NT2/D1 (cell line): ENCODE measurements at regions not wholly inside any gene's neighbourhood (a gene's known extent, or its start where the extent isn't known, plus 50 kb on each side); places are given as distances from the start of the nearest gene placed in this dataset.

Experiments used
- DNase-seq: peaks from one replicate; pipeline ENCODE4 v3.0.0-alpha.2; 2011; ENCODE audit warnings: low read depth, low spot score
- H3K27me3 ChIP-seq: 2 replicates; pipeline ENCODE4 v1.6.0; 2011; ENCODE audit warnings: mild to moderate bottlenecking; ENCODE audit not compliant: insufficient read length, insufficient read depth
- H3K36me3 ChIP-seq: 2 replicates; pipeline ENCODE4 v1.6.1; 2011; ENCODE audit warnings: mild to moderate bottlenecking, low read length, mixed read lengths; ENCODE audit not compliant: insufficient read depth, insufficient read length
- H3K4me1 ChIP-seq: 2 replicates; pipeline ENCODE4 v1.5.1; 2011; ENCODE audit not compliant: insufficient read depth, insufficient read length
- H3K4me3 ChIP-seq: 2 replicates; pipeline ENCODE4 v1.5.1; 2011; ENCODE audit warnings: low read depth; ENCODE audit not compliant: insufficient read length
- H3K9ac ChIP-seq: 2 replicates; pipeline ENCODE4 v1.6.0; 2011; ENCODE audit warnings: low read depth; ENCODE audit not compliant: insufficient read length
- H3K9me3 ChIP-seq: 2 replicates; pipeline ENCODE4 v1.5.1; 2011; ENCODE audit warnings: mild to moderate bottlenecking, low read length; ENCODE audit not compliant: insufficient read depth
- SUZ12 ChIP-seq: IDR thresholded peaks from 2 replicates; pipeline ENCODE4 v1.6.1; 2011; ENCODE audit not compliant: insufficient read length, insufficient read depth; ENCODE audit errors: extremely low read depth
- YY1 ChIP-seq: IDR thresholded peaks from 2 replicates; pipeline ENCODE4 v1.6.1; 2011; ENCODE audit not compliant: insufficient read length, insufficient read depth
- ZNF274 ChIP-seq: IDR thresholded peaks from 2 replicates; pipeline ENCODE4 v1.6.1; 2011; ENCODE audit warnings: mild to moderate bottlenecking, low read depth, low read length

DNA sequence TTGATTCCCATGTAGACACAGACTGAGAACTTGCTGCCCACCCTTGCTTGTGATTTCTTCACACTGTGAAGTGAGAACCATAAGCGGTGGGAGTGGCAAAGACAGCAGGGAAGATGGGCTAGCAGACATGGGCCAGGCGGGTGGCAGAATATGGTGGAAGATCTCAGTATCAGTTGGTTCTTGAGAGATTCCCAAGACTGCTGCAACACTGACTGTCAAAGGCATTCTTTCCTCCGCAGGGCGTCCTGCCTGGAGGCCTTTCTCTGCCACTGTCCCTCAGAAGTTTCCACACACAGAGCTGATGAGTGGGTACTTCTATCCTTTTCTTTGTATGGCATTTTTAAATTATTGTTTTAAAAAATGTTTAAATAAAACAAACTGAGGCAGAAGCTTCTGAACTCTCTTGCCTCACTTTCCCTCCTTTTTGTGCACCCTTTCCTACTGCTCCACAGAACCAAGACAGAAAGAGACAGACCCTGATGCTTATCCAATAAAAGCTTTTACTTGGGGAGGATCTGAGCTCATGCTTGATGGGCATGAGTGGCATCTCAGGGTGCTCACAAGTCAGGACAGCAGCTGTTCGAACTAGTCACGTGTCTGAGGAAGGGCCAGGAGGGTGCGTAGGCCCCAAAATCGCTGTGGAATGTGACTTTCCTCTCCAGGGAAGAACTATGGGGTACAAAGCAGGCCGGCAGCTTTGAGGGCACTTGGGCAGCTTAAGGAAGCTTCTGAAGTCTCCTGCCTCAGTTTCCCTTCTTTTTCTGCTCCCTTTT is 104.7 kb upstream of the PCGF5 start:
- Histone ChIP-seq H3K9me3 (no peaks in the 10 kb centered on the region), H3K9ac (no peak overlapping the region), H3K4me1 (no peaks in the 10 kb centered on the region), H3K27me3 (no peaks in the 10 kb centered on the region), H3K4me3 (no peak overlapping the region), H3K36me3 (no peaks in the 10 kb centered on the region)
- TF ChIP-seq ZNF274 = no peak
- TF ChIP-seq SUZ12 = no peak
- TF ChIP-seq YY1 = no peak
- no peak for DNase-seq

DNA sequence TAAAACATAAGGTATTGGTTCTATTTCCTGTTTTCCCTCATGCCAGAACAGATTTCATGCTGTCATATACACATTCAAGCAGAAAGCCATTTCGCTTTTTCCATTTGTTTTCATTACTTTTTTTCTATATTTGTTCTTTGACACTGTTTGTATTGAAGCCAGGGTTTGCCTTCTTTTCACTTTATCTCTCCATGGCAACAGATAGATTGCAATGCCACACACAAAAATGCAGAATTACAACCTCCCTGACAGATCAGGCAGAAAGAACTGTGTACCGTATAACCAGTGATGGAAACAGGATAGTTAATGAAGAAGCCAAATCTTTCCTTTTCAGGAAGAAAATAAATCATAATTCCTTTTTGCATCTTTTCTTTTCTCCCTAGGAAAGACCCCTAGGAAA is 103.0 kb upstream of the PCGF5 start:
- Histone ChIP-seq H3K27me3 (no peaks in the 10 kb centered on the region), H3K9me3 (no peaks in the 10 kb centered on the region), H3K4me1 (no peaks in the 10 kb centered on the region), H3K9ac (no peak overlapping the region), H3K36me3 (no peaks in the 10 kb centered on the region), H3K4me3 (no peak overlapping the region)
- TF ChIP-seq ZNF274 (no peak), YY1 (no peak), SUZ12 (no peak)
- DNase-seq = no peak

DNA sequence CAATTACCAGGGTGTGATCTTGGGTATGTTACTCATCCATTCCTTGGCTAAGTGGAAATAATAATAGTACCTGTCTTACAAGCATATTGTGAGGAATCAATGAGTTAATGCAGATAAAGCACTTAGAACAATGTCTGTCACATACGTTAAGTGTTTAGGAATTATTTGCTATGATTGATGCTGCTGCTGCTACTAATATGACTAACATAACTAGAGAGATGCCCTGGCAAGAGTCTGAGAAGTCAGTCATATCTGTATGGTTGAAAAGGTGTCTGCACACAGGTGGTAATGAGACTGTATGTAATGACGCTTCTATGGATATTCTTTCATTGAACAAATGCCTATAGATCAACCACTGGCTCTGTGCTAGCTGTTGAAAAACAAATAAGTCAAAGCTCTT is 100.1 kb upstream of the PCGF5 start:
- H3K4me1 ChIP-seq = no peaks in the 10 kb centered on the region
- H3K4me3 ChIP-seq = no peak overlapping the region
- no peaks in the 10 kb centered on the region for H3K36me3 ChIP-seq
- TF ChIP-seq ZNF274 (no peak), SUZ12 (no peak)
- no peak overlapping the region for H3K9ac ChIP-seq
- no peak for DNase-seq
- no peaks in the 10 kb centered on the region for H3K9me3 ChIP-seq
- H3K27me3 ChIP-seq = no peaks in the 10 kb centered on the region

DNA sequence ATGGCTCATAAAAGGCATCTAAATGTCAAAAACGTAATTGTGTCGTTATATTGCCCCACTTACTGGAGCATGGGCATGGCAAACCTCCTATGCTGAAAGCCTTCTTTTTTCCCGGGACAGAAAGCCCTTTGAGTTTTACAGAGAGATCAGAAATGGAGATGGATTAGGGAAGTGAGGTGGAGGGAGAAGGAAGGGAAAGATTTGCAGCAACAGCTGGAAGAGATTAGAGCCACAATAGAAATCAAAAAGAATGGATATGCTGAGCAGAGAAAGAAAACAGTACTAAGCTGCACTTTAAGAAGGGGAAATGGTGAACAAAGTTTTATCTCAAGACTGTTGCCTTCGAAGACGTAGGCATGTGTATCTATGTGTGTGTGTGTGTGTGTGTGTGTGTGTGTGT is 97.2 kb upstream of the PCGF5 start:
- Histone ChIP-seq H3K9me3 (no peaks in the 10 kb centered on the region), H3K4me1 (no peaks in the 10 kb centered on the region), H3K9ac (no peak overlapping the region), H3K36me3 (no peaks in the 10 kb centered on the region), H3K4me3 (no peak overlapping the region), H3K27me3 (no peaks in the 10 kb centered on the region)
- DNase-seq = no peak
- no peak for TF ChIP-seq ZNF274
- TF ChIP-seq SUZ12 = no peak
- no peak for TF ChIP-seq YY1

DNA sequence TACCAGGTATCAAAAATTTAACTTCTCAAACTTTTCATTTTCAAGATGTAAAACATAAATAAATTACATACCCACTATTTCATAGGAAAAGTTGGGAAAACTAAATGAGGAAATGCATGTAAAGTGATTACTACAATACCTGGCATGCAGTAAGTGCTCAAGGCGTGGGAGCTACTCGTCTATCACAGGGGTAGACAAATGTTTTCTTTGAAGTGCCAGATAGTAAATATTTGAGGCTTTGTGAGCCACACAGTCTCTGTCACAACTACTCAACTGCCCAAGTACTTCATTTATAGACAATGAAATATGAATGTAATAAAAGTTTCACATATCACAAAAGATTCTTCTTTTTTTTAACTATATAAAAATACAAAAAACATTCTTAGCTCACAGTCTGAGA is 96.4 kb upstream of the PCGF5 start:
- Histone ChIP-seq H3K4me1 (no peaks in the 10 kb centered on the region), H3K9ac (no peak overlapping the region), H3K27me3 (no peaks in the 10 kb centered on the region), H3K9me3 (no peaks in the 10 kb centered on the region), H3K36me3 (no peaks in the 10 kb centered on the region), H3K4me3 (no peak overlapping the region)
- TF ChIP-seq SUZ12 = no peak
- TF ChIP-seq YY1 = no peak
- DNase-seq = no peak

DNA sequence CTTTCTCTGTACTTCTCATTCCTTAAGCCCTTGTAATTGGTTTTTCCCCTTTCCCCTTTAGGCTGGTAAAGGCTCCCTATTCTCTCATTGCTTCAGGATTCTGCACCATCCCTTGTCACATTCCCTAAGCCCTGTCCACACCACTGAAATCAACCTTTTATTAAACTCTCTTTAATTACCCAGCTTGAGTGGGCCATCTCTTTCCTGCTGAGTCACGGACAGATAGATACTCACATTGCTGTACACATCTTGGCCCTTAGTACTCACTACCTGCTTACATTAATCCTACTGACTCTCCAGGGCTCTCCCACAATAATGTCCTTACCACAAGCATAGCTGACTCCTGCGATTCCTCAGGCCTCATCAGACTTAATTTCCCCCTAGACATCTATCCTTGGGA is 94.0 kb upstream of the PCGF5 start:
- H3K36me3 ChIP-seq = no peaks in the 10 kb centered on the region
- no peaks in the 10 kb centered on the region for H3K9me3 ChIP-seq
- H3K4me1 ChIP-seq = no peaks in the 10 kb centered on the region
- DNase-seq = no peak
- H3K4me3 ChIP-seq = no peak overlapping the region
- no peak overlapping the region for H3K9ac ChIP-seq
- TF ChIP-seq ZNF274 (no peak), SUZ12 (no peak), YY1 (no peak)
- H3K27me3 ChIP-seq = no peaks in the 10 kb centered on the region

DNA sequence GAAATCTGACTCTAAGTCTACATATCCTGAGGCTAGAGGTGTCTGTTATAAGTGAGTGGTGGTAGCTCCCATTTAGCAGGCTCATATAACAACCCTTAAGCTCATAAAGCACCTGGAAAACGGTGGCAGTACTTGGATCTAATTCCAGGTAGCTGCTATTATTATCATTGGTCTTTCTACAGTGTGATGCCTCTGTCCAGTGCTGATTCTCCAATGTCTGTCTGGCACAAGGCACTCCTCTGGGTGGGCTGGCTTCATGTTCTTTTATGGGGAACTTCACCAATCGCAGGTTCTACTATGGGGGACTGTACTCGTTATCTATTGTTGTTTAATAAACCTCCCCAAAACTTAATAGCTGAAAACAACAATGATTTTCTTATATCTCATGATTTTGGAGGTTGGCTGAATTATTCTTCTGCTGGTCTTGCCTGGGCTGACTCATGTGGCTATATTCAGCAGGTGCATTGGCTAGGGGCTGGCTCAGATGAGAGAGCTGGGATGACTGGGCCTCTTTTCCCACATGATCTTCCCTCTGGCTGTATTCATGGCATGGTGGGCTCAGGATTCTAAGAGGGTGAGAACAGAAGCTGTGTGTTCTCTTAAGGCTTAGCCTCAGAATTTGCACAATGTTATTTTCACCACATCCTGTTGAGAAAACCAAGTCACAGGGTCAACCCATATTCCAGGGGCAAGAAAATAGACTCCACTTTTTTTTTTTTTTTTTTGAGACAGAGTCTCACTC is 93.0 kb upstream of the PCGF5 start:
- H3K9me3 ChIP-seq = no peaks in the 10 kb centered on the region
- no peak overlapping the region for H3K4me3 ChIP-seq
- TF ChIP-seq SUZ12 (no peak), ZNF274 (no peak), YY1 (no peak)
- DNase-seq = no peak
- no peaks in the 10 kb centered on the region for H3K27me3 ChIP-seq
- H3K36me3 ChIP-seq = no peaks in the 10 kb centered on the region
- H3K4me1 ChIP-seq = no peaks in the 10 kb centered on the region
- no peak overlapping the region for H3K9ac ChIP-seq
